SK-N-MC (cell line): ENCODE measurements at regions not wholly inside any gene's neighbourhood (a gene's known extent, or its start where the extent isn't known, plus 50 kb on each side); places are given as distances from the start of the nearest gene placed in this dataset.

Experiments
- EZH2 ChIP-seq: fragments of 200-600 bp; sonication (generic); IDR thresholded peaks from one replicate; pipeline ENCODE4 v1.6.1; 2017; ENCODE audit warnings: antibody characterized with exemption
- POLR2AphosphoS5 ChIP-seq: IDR thresholded peaks from 2 replicates; pipeline ENCODE4 v1.6.1; 2012; ENCODE audit warnings: mild to moderate bottlenecking, low read depth, low read length, borderline replicate concordance

- TF ChIP-seq POLR2AphosphoS5: no peak
- TF ChIP-seq EZH2: no peak
Measured at GRCh38 chr2:118320658-118321057, 232.4 kb downstream of the INSIG2 start.
